Panc1 (cell line): ENCODE measurements at regions not wholly inside any gene's neighbourhood (a gene's known extent, or its start where the extent isn't known, plus 50 kb on each side); places are given as distances from the start of the nearest gene placed in this dataset.

Source experiments
- POLR2AphosphoS5 ChIP-seq: IDR thresholded peaks from 2 replicates; pipeline ENCODE4 v1.6.1; 2012; ENCODE audit warnings: mild to moderate bottlenecking, low read depth, low read length, moderate library complexity
- TF ChIP-seq, protein P1 (sequence below): fragments of 450-650 bp; IDR thresholded peaks from 2 replicates; pipeline ENCODE4 v1.5.1; 2017; ENCODE audit warnings: mild to moderate bottlenecking

DNA sequence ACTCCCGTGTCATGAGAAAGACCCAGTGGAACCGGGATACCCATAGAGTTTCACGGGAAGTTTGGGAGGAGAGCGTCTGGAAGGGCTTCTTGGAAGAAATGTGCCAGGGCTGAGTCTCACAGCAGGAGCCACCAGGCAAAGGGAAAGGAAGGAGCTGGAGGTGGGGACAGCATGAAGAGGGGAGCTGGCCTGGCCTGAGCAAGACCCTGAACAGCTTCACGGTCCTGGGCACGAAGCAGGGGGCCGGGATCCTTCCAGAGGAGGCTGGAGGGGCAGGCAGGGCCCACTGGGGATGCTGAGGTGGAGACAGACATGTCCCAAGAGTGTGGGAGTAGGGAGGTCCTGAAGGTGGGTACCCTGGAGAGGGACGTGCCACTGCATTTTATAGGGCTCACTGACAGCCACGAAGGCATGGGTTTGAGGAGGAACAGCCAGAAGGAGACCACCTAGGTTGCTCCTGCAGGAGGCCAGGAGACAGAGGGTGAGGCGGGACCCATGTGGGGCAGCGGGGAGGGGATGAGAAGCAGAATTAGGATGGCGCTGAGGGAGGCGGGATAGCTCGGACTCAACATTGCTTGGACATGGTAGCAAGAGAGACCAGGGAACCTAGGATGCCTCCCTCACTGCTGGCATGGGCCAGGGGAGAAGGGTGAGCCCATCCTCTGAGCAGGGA lies 168.1 kb upstream of the ID2 start:
- TF ChIP-seq, protein P1, sequence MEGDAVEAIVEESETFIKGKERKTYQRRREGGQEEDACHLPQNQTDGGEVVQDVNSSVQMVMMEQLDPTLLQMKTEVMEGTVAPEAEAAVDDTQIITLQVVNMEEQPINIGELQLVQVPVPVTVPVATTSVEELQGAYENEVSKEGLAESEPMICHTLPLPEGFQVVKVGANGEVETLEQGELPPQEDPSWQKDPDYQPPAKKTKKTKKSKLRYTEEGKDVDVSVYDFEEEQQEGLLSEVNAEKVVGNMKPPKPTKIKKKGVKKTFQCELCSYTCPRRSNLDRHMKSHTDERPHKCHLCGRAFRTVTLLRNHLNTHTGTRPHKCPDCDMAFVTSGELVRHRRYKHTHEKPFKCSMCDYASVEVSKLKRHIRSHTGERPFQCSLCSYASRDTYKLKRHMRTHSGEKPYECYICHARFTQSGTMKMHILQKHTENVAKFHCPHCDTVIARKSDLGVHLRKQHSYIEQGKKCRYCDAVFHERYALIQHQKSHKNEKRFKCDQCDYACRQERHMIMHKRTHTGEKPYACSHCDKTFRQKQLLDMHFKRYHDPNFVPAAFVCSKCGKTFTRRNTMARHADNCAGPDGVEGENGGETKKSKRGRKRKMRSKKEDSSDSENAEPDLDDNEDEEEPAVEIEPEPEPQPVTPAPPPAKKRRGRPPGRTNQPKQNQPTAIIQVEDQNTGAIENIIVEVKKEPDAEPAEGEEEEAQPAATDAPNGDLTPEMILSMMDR: no peak
- TF ChIP-seq POLR2AphosphoS5: no peak
